ENCODE measurements at regions not wholly inside any gene's neighbourhood (a gene's known extent, or its start where the extent isn't known, plus 50 kb on each side); places are given as distances from the start of the nearest gene placed in this dataset.

DNA sequence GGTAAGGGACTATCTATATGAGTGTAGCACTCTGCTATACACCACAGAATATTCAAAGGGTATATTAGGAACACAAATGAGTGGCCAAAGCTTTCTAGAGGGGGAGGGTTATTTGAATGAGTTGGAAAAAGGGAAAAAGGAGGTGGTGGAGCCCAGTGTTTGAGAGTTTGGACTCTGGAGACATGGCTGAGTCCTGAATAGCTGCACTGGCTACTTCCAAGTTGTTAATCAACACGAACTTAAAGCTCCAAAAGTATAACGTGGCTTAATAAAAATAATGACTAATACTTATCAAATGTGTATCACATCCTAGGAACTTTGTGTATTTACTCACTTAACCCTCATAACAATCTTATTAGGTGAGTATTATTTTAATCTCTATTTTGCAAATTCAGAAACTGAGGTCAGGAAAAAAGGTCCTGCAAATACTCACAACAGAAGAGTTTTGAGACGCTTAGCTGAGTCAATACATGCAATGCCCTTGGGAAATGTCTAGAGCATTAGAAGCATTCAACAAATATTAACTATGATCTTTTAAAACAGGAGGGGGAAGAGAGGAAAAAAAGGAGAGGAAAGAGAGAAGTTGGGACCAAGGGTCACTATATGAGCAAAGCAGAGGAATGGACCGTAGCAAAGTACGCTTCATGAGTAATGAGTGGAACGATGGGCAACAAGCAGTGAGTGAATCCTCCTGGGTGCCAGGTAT, 189.5 kb upstream of the HMGA2 start:
- TF ChIP-seq REST (IDR thresholded peaks at IDR 0.05; ENCODE audit: insufficient read depth in 1 of 2, low read depth in 2 of 2, low read length in 1 of 2): no peak
- TF ChIP-seq, protein P1, sequence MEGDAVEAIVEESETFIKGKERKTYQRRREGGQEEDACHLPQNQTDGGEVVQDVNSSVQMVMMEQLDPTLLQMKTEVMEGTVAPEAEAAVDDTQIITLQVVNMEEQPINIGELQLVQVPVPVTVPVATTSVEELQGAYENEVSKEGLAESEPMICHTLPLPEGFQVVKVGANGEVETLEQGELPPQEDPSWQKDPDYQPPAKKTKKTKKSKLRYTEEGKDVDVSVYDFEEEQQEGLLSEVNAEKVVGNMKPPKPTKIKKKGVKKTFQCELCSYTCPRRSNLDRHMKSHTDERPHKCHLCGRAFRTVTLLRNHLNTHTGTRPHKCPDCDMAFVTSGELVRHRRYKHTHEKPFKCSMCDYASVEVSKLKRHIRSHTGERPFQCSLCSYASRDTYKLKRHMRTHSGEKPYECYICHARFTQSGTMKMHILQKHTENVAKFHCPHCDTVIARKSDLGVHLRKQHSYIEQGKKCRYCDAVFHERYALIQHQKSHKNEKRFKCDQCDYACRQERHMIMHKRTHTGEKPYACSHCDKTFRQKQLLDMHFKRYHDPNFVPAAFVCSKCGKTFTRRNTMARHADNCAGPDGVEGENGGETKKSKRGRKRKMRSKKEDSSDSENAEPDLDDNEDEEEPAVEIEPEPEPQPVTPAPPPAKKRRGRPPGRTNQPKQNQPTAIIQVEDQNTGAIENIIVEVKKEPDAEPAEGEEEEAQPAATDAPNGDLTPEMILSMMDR (IDR thresholded peaks at IDR 0.05): no peak
- TF ChIP-seq POLR2AphosphoS5 (IDR thresholded peaks at IDR 0.05; ENCODE audit: low read depth, low read length): no peak
- TF ChIP-seq TCF7L2 (IDR thresholded peaks at IDR 0.05; ENCODE audit: low read depth, low read length): no peak

Data from Panc1 (cell line).